BLaER1 (cell line): ENCODE measurements at regions not wholly inside any gene's neighbourhood (a gene's known extent, or its start where the extent isn't known, plus 50 kb on each side); places are given as distances from the start of the nearest gene placed in this dataset.
"Not testable (repeated sequence)": the region's sequence is repeated elsewhere in the genome, so short reads cannot be mapped to it uniquely, and the experiment has no call there.

Experiments used
- H3K27ac ChIP-seq: shearing (Covaris generic); formaldehyde crosslinking; 2 replicates; pipeline ENCODE4 v1.8.1; 2022
- H3K27me3 ChIP-seq: shearing (Covaris generic); formaldehyde crosslinking; 2 replicates; pipeline ENCODE4 v1.8.1; 2022
- H3K36me3 ChIP-seq: shearing (Covaris generic); formaldehyde crosslinking; 2 replicates; pipeline ENCODE4 v1.8.1; 2022
- H3K4me1 ChIP-seq: shearing (Covaris generic); formaldehyde crosslinking; 2 replicates; pipeline ENCODE4 v1.8.1; 2022
- H3K4me2 ChIP-seq: shearing (Covaris generic); formaldehyde crosslinking; 2 replicates; pipeline ENCODE4 v1.8.1; 2022
- H3K4me3 ChIP-seq: shearing (Covaris generic); formaldehyde crosslinking; 2 replicates; pipeline ENCODE4 v1.8.1; 2022
- H3K9ac ChIP-seq: shearing (Covaris generic); formaldehyde crosslinking; 2 replicates; pipeline ENCODE4 v1.8.1; 2022
- H3K9me3 ChIP-seq: shearing (Covaris generic); formaldehyde crosslinking; 2 replicates; pipeline ENCODE4 v1.8.1; 2022
- H4K20me1 ChIP-seq: shearing (Covaris generic); formaldehyde crosslinking; 2 replicates; pipeline ENCODE4 v1.8.1; 2022
- Cebpa-rat ChIP-seq: shearing (Covaris generic); IDR thresholded peaks from 2 replicates; pipeline ENCODE4 v1.8.1; 2022

- Histone ChIP-seq H3K4me3 (no peak overlapping the region), H3K4me2 (no peak overlapping the region)
Measured at GRCh38 chr6:15941168-15941567, 187.7 kb upstream of the MYLIP start.

GRCh38 chr6:15938107-15938506, 190.8 kb upstream of the MYLIP start:
- no peak overlapping the region for H3K27ac ChIP-seq
- H3K27me3 ChIP-seq, result no peaks in the 10 kb centered on the region
- no peaks in the 10 kb centered on the region for H4K20me1 ChIP-seq
- no peak for TF ChIP-seq Cebpa-rat
- H3K4me2 ChIP-seq, result no peak overlapping the region
- no peaks in the 10 kb centered on the region; the same call in 1 of the 2 replicates for H3K9me3 ChIP-seq
- no peak overlapping the region for H3K4me3 ChIP-seq
- no peaks in the 10 kb centered on the region for H3K36me3 ChIP-seq
- no peak overlapping the region for H3K9ac ChIP-seq
- H3K4me1 ChIP-seq, result peaks cover 4% of the 10 kb centered on the region; the same call in 1 of the 2 replicates

More at GRCh38 chr6:15941168-15941567, 187.7 kb upstream of the MYLIP start:
- Histone ChIP-seq H3K27ac (no peak overlapping the region), H4K20me1 (no peaks in the 10 kb centered on the region), H3K27me3 (no peaks in the 10 kb centered on the region), H3K9ac (no peak overlapping the region), H3K36me3 (no peaks in the 10 kb centered on the region), H3K9me3 (no peaks in the 10 kb centered on the region; the same call in 1 of the 2 replicates), H3K4me1 (peaks cover 4% of the 10 kb centered on the region; the same call in 1 of the 2 replicates)
- no peak for TF ChIP-seq Cebpa-rat

GRCh38 chr6:15937602-15938001, 191.3 kb upstream of the MYLIP start:
- no peak for TF ChIP-seq Cebpa-rat
- H3K4me2 ChIP-seq, result no peak overlapping the region
- no peak overlapping the region for H3K4me3 ChIP-seq

GRCh38 chr6:15936503-15936902, 192.4 kb upstream of the MYLIP start:
- H3K4me3 ChIP-seq, result no peak overlapping the region
- H3K4me2 ChIP-seq, result no peak overlapping the region
- H3K27ac ChIP-seq, result no peak overlapping the region
- peaks cover 15% of the 10 kb centered on the region for H3K9me3 ChIP-seq
- no peaks in the 10 kb centered on the region for H3K36me3 ChIP-seq
- peaks cover 4% of the 10 kb centered on the region; the same call in 1 of the 2 replicates for H3K4me1 ChIP-seq
- H3K9ac ChIP-seq, result no peak overlapping the region
- H3K27me3 ChIP-seq, result no peaks in the 10 kb centered on the region
- no peak for TF ChIP-seq Cebpa-rat
- no peaks in the 10 kb centered on the region for H4K20me1 ChIP-seq

More at GRCh38 chr6:15937602-15938001, 191.3 kb upstream of the MYLIP start:
- Histone ChIP-seq H4K20me1 (no peaks in the 10 kb centered on the region), H3K9ac (no peak overlapping the region), H3K27ac (no peak overlapping the region), H3K9me3 (peaks cover 4% of the 10 kb centered on the region; the same call in 1 of the 2 replicates), H3K36me3 (no peaks in the 10 kb centered on the region), H3K27me3 (no peaks in the 10 kb centered on the region), H3K4me1 (peaks cover 4% of the 10 kb centered on the region; the same call in 1 of the 2 replicates)

- no peak overlapping the region for H3K27ac ChIP-seq
- H4K20me1 ChIP-seq, result no peaks in the 10 kb centered on the region
- H3K36me3 ChIP-seq, result no peaks in the 10 kb centered on the region
- H3K4me2 ChIP-seq, result no peak overlapping the region
- no peak for TF ChIP-seq Cebpa-rat
- no peaks in the 10 kb centered on the region for H3K27me3 ChIP-seq
- peaks cover 4% of the 10 kb centered on the region; the same call in 1 of the 2 replicates for H3K4me1 ChIP-seq
- H3K4me3 ChIP-seq, result no peak overlapping the region
- H3K9me3 ChIP-seq, result peaks cover 24% of the 10 kb centered on the region
- H3K9ac ChIP-seq, result no peak overlapping the region
Measured at GRCh38 chr6:15935661-15936060, 193.2 kb upstream of the MYLIP start.

GRCh38 chr6:15931697-15932096, 197.2 kb upstream of the MYLIP start:
- not testable (repeated sequence) for H3K4me1 ChIP-seq, H3K4me2 ChIP-seq, H4K20me1 ChIP-seq, H3K9ac ChIP-seq, H3K27ac ChIP-seq, H3K36me3 ChIP-seq, H3K4me3 ChIP-seq, H3K27me3 ChIP-seq
- peaks cover 47% of the 10 kb centered on the region for H3K9me3 ChIP-seq

GRCh38 chr6:15930207-15930606, 198.7 kb upstream of the MYLIP start:
- Histone ChIP-seq H3K27me3 (no peaks in the 10 kb centered on the region), H3K27ac (no peak overlapping the region), H3K9me3 (peaks cover 47% of the 10 kb centered on the region), H3K4me3 (no peak overlapping the region), H3K36me3 (no peaks in the 10 kb centered on the region), H3K4me1 (peaks cover 4% of the 10 kb centered on the region; the same call in 1 of the 2 replicates), H3K4me2 (no peak overlapping the region), H3K9ac (no peak overlapping the region), H4K20me1 (no peaks in the 10 kb centered on the region)
- TF ChIP-seq Cebpa-rat, result no peak

- no peak overlapping the region for H3K4me2 ChIP-seq
- no peak overlapping the region for H3K4me3 ChIP-seq
- no peak for TF ChIP-seq Cebpa-rat
- H4K20me1 ChIP-seq, result no peaks in the 10 kb centered on the region
- H3K27me3 ChIP-seq, result no peaks in the 10 kb centered on the region
- peaks cover 47% of the 10 kb centered on the region for H3K9me3 ChIP-seq
- no peaks in the 10 kb centered on the region for H3K36me3 ChIP-seq
- H3K9ac ChIP-seq, result no peak overlapping the region
- no peak overlapping the region for H3K27ac ChIP-seq
- H3K4me1 ChIP-seq, result peaks cover 4% of the 10 kb centered on the region; the same call in 1 of the 2 replicates
Measured at GRCh38 chr6:15929685-15930084, 199.2 kb upstream of the MYLIP start.

- no peak overlapping the region for H3K27ac ChIP-seq
- H3K9me3 ChIP-seq, result peaks cover 43% of the 10 kb centered on the region
- H3K4me3 ChIP-seq, result no peak overlapping the region
- no peaks in the 10 kb centered on the region for H3K36me3 ChIP-seq
- no peaks in the 10 kb centered on the region for H3K27me3 ChIP-seq
- H3K4me2 ChIP-seq, result no peak overlapping the region
- peaks cover 4% of the 10 kb centered on the region; the same call in 1 of the 2 replicates for H3K4me1 ChIP-seq
- no peaks in the 10 kb centered on the region for H4K20me1 ChIP-seq
- TF ChIP-seq Cebpa-rat, result no peak
- no peak overlapping the region for H3K9ac ChIP-seq
Measured at GRCh38 chr6:15927531-15928225, 201.2 kb upstream of the MYLIP start.

GRCh38 chr6:15926256-15926655, 202.6 kb upstream of the MYLIP start:
- no peak overlapping the region for H3K4me2 ChIP-seq
- no peak for TF ChIP-seq Cebpa-rat
- peaks cover 4% of the 10 kb centered on the region; the same call in 1 of the 2 replicates for H3K4me1 ChIP-seq
- no peaks in the 10 kb centered on the region for H3K27me3 ChIP-seq
- H3K9me3 ChIP-seq, result peaks cover 29% of the 10 kb centered on the region
- no peaks in the 10 kb centered on the region for H3K36me3 ChIP-seq
- H3K9ac ChIP-seq, result no peak overlapping the region
- no peak overlapping the region for H3K27ac ChIP-seq
- no peaks in the 10 kb centered on the region for H4K20me1 ChIP-seq
- no peak overlapping the region for H3K4me3 ChIP-seq
